ENCODE measurements at regions not wholly inside any gene's neighbourhood (a gene's known extent, or its start where the extent isn't known, plus 50 kb on each side); places are given as distances from the start of the nearest gene placed in this dataset.

DNA sequence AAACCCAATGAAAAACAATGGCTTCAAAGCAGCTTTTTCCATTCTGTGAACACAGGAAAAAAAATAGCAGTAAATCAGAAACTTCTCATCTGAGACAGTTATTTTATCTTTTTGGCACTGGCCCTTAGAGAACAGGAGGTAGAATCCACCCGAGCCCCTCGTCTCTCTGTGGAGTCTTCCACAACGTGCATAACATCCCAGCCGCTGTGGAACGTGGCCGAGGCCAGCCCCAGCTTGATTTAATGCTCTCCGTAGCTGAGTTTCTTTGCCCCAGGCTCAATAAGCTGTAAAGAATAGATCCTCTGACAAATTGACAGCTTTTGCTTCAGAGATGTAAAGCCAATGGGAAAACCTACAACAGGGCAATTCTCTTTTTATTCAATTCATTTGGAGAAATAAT lies 107.9 kb upstream of the DAP start:
- Mint-ChIP-seq H3K27ac (no peak overlapping the region), H3K4me3 (no peak overlapping the region), H3K36me3 (ENCODE audit: low read depth) (no peaks in the 10 kb centered on the region), H3K9me3 (peaks cover 7% of the 10 kb centered on the region), H3K27me3 (ENCODE audit: low read depth, poor library complexity) (peaks cover 17% of the 10 kb centered on the region), H3K4me1 (peaks cover 45% of the 10 kb centered on the region)
- DNase-seq, result no peak
- TF ChIP-seq, protein P1, sequence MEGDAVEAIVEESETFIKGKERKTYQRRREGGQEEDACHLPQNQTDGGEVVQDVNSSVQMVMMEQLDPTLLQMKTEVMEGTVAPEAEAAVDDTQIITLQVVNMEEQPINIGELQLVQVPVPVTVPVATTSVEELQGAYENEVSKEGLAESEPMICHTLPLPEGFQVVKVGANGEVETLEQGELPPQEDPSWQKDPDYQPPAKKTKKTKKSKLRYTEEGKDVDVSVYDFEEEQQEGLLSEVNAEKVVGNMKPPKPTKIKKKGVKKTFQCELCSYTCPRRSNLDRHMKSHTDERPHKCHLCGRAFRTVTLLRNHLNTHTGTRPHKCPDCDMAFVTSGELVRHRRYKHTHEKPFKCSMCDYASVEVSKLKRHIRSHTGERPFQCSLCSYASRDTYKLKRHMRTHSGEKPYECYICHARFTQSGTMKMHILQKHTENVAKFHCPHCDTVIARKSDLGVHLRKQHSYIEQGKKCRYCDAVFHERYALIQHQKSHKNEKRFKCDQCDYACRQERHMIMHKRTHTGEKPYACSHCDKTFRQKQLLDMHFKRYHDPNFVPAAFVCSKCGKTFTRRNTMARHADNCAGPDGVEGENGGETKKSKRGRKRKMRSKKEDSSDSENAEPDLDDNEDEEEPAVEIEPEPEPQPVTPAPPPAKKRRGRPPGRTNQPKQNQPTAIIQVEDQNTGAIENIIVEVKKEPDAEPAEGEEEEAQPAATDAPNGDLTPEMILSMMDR (IDR thresholded peaks at IDR 0.05), result no peak

DNA sequence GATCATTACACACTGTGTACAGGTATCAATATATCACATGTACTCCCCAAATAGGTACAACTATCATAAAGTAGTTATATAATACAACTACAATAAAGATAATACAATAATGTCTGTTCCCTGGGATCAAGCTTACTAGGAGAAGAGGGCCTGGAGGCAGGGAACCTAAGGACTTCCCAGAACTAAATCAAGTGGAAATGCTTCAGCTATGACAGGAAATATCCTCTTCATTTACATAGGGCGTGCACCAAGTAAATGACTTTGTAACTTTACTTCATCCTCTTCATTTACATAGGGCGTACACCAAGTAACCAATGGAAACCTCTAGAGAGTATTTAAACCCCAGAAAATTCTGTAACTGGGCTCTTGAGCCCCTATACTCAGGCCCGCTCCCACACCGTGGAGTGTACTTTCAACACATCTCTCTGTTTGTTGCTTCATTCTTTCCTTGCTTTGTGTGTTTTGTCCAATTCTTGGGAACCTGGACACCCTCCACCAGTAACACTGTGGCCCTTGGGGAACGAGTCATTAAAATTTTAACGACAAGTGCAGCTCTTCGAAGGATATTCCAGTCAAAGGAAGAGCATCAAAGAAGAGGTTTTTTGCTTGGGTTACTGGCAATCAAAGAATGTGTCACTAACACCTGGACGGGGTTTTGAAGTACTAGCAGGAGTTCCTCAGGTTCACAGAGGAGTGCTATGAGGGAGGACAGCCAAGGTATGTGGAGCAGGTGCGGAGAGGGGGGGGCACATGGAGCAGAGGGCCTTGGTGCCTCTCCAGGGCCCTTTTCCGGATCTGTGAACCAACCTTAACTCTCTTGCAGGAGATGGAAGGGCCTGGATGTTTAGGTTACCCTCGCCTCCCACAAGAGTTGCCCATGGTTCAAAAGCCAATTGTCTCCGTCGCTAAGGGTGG lies 106.6 kb upstream of the DAP start:
- TF ChIP-seq, protein P1 (IDR thresholded peaks at IDR 0.05), result no peak
- no peak overlapping the region for H3K4me3 Mint-ChIP-seq
- H3K4me1 Mint-ChIP-seq, result peaks cover 36% of the 10 kb centered on the region
- H3K9me3 Mint-ChIP-seq, result peaks cover 8% of the 10 kb centered on the region
- no peaks in the 10 kb centered on the region for H3K36me3 Mint-ChIP-seq (ENCODE audit: low read depth)
- no peak overlapping the region for H3K27ac Mint-ChIP-seq
- no peak for DNase-seq
- peaks cover 17% of the 10 kb centered on the region for H3K27me3 Mint-ChIP-seq (ENCODE audit: low read depth, poor library complexity)

DNA sequence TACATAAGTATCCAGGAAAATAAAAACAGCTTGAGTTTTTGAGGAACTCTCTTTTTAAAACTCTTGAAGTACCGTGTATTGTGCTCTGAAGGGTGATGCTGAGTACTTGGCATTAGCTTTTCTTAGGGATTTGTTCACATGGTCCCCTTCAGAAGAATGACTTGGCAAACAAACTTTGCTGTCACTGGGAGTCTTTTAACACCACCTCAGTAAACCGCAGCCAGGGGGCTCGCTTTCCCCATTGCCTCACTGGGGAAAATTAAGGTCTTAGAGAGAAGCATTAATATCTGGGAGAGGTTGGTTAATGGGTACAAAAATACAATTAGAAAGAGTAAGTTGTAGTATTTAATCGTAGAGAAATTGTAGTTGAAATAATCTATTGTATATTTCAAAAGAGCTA lies 105.9 kb upstream of the DAP start:
- H3K27me3 Mint-ChIP-seq (ENCODE audit: low read depth, poor library complexity), result peaks cover 17% of the 10 kb centered on the region
- no peak overlapping the region for H3K27ac Mint-ChIP-seq
- H3K9me3 Mint-ChIP-seq, result peaks cover 8% of the 10 kb centered on the region
- H3K36me3 Mint-ChIP-seq (ENCODE audit: low read depth), result no peaks in the 10 kb centered on the region
- H3K4me3 Mint-ChIP-seq, result no peak overlapping the region
- TF ChIP-seq, protein P1 (IDR thresholded peaks at IDR 0.05), result peak; percentile 20
- H3K4me1 Mint-ChIP-seq, result peaks cover 32% of the 10 kb centered on the region
- no peak for DNase-seq

DNA sequence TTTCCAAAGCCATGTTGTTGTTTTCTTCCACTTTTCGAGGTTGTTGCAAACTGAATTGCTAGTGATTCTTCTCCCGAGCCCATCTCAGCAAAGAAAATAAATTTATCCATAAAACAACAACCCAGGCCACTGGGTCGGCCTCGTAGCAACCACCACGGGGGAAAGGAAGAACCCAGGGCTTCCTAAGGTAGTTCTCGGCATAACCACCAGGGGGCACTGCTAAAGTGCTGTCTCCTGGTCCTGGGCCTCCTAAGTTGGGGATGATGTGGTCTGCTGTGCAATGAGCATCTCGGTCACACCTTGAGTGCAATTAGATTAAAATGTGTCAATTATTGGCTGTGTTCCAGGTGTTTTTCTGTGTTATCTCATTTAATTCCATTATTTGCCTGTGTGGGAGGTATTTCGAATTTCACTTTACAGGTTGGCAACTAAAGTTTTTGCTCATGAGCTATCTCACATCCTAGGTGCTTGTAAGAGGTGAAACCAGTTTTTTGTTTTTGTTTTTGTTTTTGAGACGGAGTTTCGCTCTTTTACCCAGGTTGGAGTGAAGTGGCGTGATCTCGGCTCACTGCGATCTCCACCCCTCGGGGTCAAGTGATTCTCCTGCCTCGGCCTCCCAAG lies 102.8 kb upstream of the DAP start:
- H3K9me3 Mint-ChIP-seq, result peaks cover 12% of the 10 kb centered on the region
- peaks cover 14% of the 10 kb centered on the region for H3K27me3 Mint-ChIP-seq (ENCODE audit: low read depth, poor library complexity)
- no peaks in the 10 kb centered on the region for H3K36me3 Mint-ChIP-seq (ENCODE audit: low read depth)
- peak; percentile 63 for DNase-seq
- H3K4me3 Mint-ChIP-seq, result no peak overlapping the region
- TF ChIP-seq, protein P1 (IDR thresholded peaks at IDR 0.05), result peak; percentile 76
- H3K4me1 Mint-ChIP-seq, result peaks cover 30% of the 10 kb centered on the region
- no peak overlapping the region for H3K27ac Mint-ChIP-seq

DNA sequence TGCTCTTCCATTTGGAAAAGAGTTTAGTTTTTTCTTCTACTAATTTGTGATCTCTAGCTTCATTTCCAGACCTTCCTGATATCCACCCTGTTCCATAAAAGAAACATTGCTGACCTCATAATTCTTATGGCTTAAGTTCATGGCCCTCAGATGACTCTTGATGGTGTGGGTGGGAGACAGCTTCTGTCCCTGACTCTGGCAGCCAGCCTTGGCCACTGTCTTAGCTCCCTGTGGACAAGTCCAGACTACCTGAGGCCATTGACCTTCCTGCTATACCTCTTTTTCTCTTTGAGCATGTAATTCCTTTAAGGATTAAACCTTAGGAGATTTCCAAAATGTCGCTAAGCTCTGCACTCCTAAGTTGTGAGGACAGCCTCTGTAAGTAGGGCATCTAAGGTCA lies 101.1 kb upstream of the DAP start:
- H3K9me3 Mint-ChIP-seq, result peaks cover 12% of the 10 kb centered on the region
- TF ChIP-seq, protein P1 (IDR thresholded peaks at IDR 0.05), result no peak
- H3K4me3 Mint-ChIP-seq, result no peak overlapping the region
- no peak for DNase-seq
- H3K4me1 Mint-ChIP-seq, result peaks cover 43% of the 10 kb centered on the region
- H3K36me3 Mint-ChIP-seq (ENCODE audit: low read depth), result no peaks in the 10 kb centered on the region
- no peak overlapping the region for H3K27ac Mint-ChIP-seq
- peaks cover 30% of the 10 kb centered on the region for H3K27me3 Mint-ChIP-seq (ENCODE audit: low read depth, poor library complexity)
